ENCODE measurements at regions not wholly inside any gene's neighbourhood (a gene's known extent, or its start where the extent isn't known, plus 50 kb on each side); places are given as distances from the start of the nearest gene placed in this dataset.
"Not testable (repeated sequence)": the region's sequence is repeated elsewhere in the genome, so short reads cannot be mapped to it uniquely, and the experiment has no call there.

DNA sequence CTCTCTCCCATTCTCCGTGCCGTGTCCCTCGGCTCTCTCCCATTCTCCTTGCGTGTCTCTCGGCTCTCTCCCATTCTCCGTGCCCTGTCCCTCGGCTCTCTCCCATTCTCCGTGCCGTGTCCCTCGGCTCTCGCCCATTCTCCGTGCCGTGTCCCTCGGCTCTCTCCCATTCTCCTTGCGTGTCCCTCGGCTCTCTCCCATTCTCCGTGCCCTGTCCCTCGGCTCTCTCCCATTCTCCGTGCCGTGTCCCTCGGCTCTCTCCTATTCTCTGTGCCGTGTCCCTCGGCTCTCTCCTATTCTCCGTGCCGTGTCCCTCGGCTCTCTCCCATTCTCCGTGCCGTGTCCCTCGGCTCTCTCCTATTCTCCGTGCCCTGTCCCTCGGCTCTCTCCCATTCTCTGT is 94.6 kb upstream of the FRG1 start:
- DNase-seq = not testable (repeated sequence)

DNA sequence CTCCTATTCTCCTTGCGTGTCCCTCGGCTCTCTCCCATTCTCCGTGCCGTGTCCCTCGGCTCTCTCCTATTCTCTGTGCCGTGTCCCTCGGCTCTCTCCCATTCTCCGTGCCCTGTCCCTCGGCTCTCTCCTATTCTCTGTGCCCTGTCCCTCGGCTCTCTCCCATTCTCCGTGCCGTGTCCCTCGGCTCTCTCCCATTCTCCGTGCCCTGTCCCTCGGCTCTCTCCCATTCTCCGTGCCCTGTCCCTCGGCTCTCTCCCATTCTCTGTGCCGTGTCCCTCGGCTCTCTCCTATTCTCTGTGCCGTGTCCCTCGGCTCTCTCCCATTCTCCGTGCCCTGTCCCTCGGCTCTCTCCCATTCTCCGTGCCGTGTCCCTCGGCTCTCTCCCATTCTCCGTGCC is 94.1 kb upstream of the FRG1 start:
- DNase-seq = not testable (repeated sequence)

DNA sequence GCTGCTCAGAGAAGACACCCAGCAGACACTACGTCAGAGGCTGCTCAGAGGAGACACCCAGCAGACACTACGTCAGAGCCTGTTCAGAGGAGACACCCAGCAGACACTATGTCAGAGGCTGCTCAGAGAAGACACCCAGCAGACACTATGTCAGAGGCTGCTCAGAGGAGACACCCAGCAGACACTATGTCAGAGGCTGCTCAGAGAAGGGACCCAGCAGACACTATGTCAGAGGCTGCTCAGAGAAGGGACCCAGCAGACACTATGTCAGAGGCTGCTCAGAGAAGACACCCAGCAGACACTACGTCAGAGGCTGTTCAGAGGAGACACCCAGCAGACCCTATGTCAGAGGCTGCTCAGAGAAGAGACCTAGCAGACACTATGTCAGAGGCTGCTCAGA is 92.0 kb upstream of the FRG1 start:
- not testable (repeated sequence) for DNase-seq

DNA sequence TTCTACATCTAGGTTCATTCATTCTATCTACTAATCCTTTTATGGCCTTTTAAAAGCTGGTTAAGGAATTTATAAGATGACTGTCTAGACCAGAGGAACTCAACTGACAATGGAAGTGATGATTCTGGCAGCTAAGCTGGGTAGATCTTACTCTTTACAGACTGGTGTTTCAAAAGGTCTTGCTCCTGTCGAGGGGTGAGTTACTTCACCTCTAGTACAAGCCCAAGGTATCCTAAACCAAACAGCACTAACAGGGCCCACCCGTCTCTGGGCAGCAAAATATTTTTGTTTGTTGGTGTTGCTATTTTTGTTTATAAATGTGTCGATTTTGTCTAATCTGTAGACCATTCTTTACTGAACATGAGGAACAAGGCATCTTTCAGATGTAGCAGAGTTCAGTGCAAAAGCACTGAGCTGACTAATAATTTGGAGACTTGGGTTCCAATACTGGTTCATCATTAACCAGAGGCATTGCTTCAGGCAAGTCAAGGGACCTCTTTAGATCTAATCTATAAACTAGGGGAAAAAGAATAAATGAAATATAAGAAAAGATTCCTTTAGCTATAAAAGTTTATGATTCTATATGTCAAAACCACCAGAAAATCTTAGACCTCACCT is 90.3 kb upstream of the FRG1 start:
- no peak for DNase-seq

DNA sequence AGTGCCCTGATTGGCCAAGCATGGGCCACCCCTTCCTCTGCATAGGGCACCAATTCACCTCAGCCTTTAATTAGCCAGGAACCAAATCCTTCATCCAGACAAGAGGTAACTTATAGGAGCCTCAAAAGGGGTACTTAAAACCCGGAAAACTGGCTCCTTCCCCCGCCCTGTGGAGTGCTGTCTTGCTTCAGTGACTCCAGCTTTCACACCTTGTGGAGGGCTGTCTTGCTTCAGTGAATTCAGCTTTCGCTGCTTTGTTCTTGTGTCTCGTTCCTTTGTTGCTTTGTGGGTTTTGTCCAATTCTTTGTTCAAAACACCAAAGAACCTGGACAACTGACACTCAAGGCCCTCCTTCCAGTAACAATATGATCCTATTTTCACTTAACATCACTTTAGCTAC is 82.2 kb upstream of the FRG1 start:
- no peak for DNase-seq

DNA sequence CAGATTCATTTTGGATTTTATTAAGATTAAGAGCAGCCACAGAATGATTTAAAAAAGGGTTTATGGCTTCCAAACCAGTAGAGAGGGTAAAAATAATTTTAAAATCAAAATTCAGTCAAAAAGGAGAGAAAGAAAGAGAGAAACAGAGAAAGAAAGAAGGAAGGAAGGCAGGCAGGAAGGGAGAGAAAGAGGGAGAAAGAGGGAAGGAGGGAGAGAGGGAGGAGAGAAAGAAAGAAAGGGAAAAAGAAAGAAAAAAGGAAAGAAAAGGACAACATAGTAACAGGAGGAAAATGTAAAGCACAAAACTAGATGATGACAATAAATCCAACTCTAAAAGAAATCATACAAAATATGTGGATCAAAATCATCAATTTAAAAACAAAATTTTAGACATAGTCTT is 79.6 kb upstream of the FRG1 start:
- no peak for DNase-seq

DNA sequence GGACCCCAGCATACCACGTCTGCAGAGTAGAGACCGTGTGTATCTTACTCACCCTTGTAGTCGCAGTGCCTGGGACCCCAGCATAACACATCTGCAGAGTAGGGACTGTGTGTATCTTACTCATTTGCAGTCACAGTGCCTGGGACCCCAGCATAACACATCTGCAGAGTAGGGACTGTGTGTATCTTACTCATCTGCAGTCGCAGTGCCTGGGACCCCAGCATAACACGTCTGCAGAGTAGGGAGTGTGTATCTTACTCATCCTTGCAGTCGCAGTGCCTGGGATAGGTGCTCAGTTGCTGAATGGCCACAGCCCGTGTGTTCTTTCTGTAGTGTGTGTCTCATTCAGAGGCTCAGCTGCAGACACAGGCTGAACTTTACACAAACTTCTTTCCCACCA is 71.4 kb upstream of the FRG1 start:
- DNase-seq = no peak

DNA sequence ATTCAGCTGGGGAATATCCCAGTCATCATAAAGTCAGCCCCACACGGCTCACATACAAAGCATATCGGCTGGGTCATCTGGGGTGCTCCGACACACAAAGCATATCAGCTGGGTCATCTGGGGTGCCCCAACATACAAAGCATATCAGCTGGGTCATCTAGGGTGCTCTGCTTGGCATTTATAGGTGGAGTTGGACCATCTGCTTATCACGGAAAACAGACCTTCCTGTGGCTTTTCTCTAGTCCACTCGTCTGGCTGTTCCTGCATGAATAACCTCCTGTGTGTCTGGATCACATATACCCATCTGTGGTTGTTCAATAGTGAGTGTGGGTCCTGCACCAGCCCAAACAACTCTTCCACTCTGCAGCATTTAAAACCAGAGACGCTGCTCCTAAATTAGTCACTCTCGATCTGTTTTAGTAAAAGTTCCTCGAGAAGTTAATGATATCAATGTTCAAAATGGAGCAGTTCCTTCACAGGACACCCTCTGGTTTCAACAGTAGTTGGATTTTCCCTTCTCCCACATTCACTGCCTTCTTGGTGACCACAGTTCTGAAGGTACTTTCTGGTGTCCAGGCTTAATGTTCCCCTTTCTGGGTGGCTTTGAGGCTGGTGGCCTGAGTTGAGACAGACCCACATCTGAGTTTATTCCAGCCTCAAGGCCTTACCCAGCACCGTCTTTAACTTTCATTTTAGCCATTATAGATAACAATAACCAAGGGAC is 70.0 kb upstream of the FRG1 start:
- no peak for DNase-seq

DNA sequence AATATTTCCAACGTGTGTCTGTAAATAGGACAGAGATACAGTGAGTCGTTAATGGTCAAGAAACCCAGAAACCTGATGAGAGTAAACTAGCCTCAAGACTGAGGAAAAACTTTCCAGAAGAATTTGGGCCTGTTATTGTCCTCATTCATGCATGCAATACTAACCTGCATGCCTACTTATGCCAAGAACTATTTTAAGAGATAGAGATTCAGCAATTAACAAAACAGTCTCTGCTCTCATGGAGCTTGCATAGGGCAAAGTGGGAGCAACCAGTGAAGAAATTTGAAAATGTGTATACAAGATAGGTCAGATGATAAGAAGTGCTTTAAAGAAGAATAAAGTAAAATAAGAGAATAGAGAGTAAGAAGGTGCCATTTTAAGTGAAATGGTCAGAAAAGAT is 66.1 kb upstream of the FRG1 start:
- no peak for DNase-seq

DNA sequence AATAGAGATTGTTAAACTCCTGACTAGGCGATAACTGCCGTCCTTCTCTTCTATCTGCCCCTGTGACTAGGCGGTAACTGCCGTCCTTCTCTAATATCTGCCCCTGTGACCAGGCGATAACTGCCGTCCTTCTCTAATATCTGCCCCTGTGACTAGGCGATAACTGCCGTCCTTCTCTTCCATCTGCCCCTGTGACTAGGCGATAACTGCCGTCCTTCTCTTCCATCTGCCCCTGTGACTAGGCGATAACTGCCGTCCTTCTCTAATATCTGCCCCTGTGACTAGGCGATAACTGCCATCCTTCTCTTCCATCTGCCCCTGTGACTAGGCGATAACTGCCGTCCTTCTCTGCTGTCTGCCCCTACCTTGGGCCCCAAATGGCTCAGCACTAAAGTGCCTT is 59.5 kb upstream of the FRG1 start:
- not testable (repeated sequence) for DNase-seq

DNA sequence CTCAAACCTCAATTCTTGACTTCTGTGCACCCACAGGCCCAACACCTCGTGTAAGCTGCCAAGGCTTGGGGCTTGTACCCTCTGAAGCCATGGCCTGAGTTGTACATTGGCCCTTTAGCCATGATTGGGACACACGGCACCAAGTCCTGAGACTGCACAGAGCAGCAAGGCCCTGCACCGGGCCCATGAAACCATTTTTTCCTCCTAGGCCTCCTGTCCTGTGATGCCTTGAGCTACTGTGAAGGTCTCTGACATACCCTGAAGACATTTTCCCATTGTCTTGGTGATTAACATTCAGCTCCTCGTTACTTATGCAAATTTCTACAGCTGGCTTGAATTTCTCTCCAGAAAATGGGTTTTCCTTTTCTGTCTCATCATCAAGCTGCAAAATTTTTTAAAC is 52.3 kb upstream of the FRG1 start:
- DNase-seq = not testable (repeated sequence)

All from effector CD8-positive, alpha-beta T cell (primary cell).